ENCODE measurements at regions not wholly inside any gene's neighbourhood (a gene's known extent, or its start where the extent isn't known, plus 50 kb on each side); places are given as distances from the start of the nearest gene placed in this dataset.

DNA sequence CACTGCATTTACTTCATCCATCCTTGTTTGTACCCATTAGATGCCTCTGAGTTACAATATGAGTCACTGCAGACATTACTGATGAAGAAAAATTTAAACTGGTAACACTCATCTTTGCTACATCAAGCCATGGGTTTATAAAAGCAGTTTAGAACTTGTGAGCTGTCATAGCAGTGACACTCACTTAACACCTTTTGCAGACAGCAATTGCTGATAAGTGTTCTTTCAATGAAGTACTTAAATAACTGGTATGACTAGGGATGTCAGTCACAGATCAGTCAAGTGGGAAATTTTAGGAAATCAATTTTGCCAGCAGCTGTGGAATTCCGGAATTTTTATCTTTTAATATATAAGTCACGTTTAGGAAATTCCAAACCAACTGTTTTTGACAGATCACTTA, 643.0 kb downstream of the TBL1XR1 start:
- TF ChIP-seq, protein P1, sequence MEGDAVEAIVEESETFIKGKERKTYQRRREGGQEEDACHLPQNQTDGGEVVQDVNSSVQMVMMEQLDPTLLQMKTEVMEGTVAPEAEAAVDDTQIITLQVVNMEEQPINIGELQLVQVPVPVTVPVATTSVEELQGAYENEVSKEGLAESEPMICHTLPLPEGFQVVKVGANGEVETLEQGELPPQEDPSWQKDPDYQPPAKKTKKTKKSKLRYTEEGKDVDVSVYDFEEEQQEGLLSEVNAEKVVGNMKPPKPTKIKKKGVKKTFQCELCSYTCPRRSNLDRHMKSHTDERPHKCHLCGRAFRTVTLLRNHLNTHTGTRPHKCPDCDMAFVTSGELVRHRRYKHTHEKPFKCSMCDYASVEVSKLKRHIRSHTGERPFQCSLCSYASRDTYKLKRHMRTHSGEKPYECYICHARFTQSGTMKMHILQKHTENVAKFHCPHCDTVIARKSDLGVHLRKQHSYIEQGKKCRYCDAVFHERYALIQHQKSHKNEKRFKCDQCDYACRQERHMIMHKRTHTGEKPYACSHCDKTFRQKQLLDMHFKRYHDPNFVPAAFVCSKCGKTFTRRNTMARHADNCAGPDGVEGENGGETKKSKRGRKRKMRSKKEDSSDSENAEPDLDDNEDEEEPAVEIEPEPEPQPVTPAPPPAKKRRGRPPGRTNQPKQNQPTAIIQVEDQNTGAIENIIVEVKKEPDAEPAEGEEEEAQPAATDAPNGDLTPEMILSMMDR (IDR thresholded peaks at IDR 0.05) = no peak
- no peak for TF ChIP-seq POLR2A (IDR thresholded peaks at IDR 0.05)
